ENCODE measurements at regions not wholly inside any gene's neighbourhood (a gene's known extent, or its start where the extent isn't known, plus 50 kb on each side); places are given as distances from the start of the nearest gene placed in this dataset.

GRCh38 chr16:82470016-82470415 lies 156.8 kb upstream of the CDH13 start:
- Histone ChIP-seq H2AK5ac (ENCODE audit: low read depth, low read length) (no peak overlapping the region), H3K4me1 (replicated peaks in 1 of 4; ENCODE audit: control insufficient read depth in 3 of 4, insufficient read depth in 4 of 4, low read length in 3 of 4) (no peaks in the 10 kb centered on the region), H3K18ac (ENCODE audit: extremely low read depth, low read length) (no peak overlapping the region), H3K9ac (replicated peaks in 1 of 4; ENCODE audit: extremely low read depth in 1 of 4, low read depth in 3 of 4, low read length in 3 of 4) (no peak overlapping the region), H3K27me3 (replicated peaks in 1 of 4; ENCODE audit: control insufficient read depth in 3 of 4, extremely low read depth in 1 of 4, insufficient read depth in 3 of 4, low read length in 3 of 4) (no peaks in the 10 kb centered on the region), H4K5ac (ENCODE audit: insufficient read length, low read depth, low read length) (no peak overlapping the region), H3K27ac (ENCODE audit: low read depth, low read length) (no peak overlapping the region), H2AFZ (ENCODE audit: low read length) (no peak overlapping the region), H2BK120ac (replicated peaks; ENCODE audit: low read depth, low read length) (no peak overlapping the region), H4K91ac (replicated peaks; ENCODE audit: insufficient read length, low read length) (no peak overlapping the region), H2BK15ac (ENCODE audit: low read length) (no peak overlapping the region), H2BK5ac (ENCODE audit: low read depth, low read length) (no peak overlapping the region), H3K4me3 (ENCODE audit: extremely low read depth in 1 of 4, insufficient read depth in 2 of 4, low read depth in 3 of 4, low read length in 4 of 4) (no peak overlapping the region), H3K9me3 (ENCODE audit: insufficient read depth in 2 of 2, low read depth in 1 of 2, low read length in 1 of 2) (no peaks in the 10 kb centered on the region), H3K56ac (replicated peaks; ENCODE audit: insufficient read length, low read depth, low read length) (no peak overlapping the region), H3K23ac (ENCODE audit: insufficient read length) (no peak overlapping the region), H3K79me1 (ENCODE audit: low read depth, low read length) (no peaks in the 10 kb centered on the region), H3K14ac (ENCODE audit: insufficient read length) (no peak overlapping the region), H3K36me3 (ENCODE audit: control insufficient read depth in 2 of 4, insufficient read depth in 4 of 4, low read length in 3 of 4) (no peaks in the 10 kb centered on the region), H3K4ac (replicated peaks; ENCODE audit: insufficient read length, low read depth, low read length) (no peak overlapping the region), H2BK12ac (ENCODE audit: low read depth, low read length) (no peak overlapping the region), H3K23me2 (ENCODE audit: low read depth, low read length) (no peaks in the 10 kb centered on the region), H4K20me1 (replicated peaks in 1 of 2; ENCODE audit: control insufficient read depth in 1 of 2, insufficient read depth in 2 of 2, low read length in 2 of 2) (no peaks in the 10 kb centered on the region), H2BK20ac (ENCODE audit: low read length) (no peak overlapping the region), H3K79me2 (ENCODE audit: control insufficient read depth in 1 of 2, insufficient read depth in 2 of 2, low read length in 2 of 2) (no peaks in the 10 kb centered on the region), H4K8ac (ENCODE audit: extremely low read depth, insufficient read depth, low read length) (no peak overlapping the region), H3K4me2 (ENCODE audit: insufficient read depth in 1 of 2, low read depth in 2 of 2, low read length in 2 of 2) (no peak overlapping the region)
- WGBS, 2 experiments (ENCODE audit: extremely low coverage in 1 of 2, insufficient coverage in 1 of 2, insufficient read length in 1 of 2, insufficient replicate concordance in 2 of 2, low coverage in 1 of 2, low lambda C conversion rate in 2 of 2, missing lambda C conversion rate in 1 of 2), result 90% methylated on average over 7 of the region's 7 CpGs; no CpG with 5 or more reads in 1 of the 2 experiments
- TF ChIP-seq KDM5A (IDR thresholded peaks at IDR 0.05; ENCODE audit: low read length) (no peak), NRF1 (IDR thresholded peaks at IDR 0.05; ENCODE audit: low read depth, low read length) (no peak), CBX5 (IDR thresholded peaks at IDR 0.05; ENCODE audit: low read depth, low read length) (no peak)
- no peak for DNase-seq (ENCODE audit: low read depth in 1 of 2, low spot score in 2 of 2)
- FAIRE-seq, result no peak
- ChIA-PET POLR2A (ENCODE audit: partially characterized antibody) (no interaction called here), CTCF (ENCODE audit: partially characterized antibody) (interaction anchor here (1.2 to 7.0 kb wide), 4 partner anchors 12 to 206 kb away, joined by 3 to 55 read pairs (median 4); no protein-coding TSS in a partner anchor)

Data from H1 (cell line).